HEK293T (cell line): ENCODE measurements at regions not wholly inside any gene's neighbourhood (a gene's known extent, or its start where the extent isn't known, plus 50 kb on each side); places are given as distances from the start of the nearest gene placed in this dataset.
A peak's percentile ranks its signal among the peaks of the same experiment; 100 is the strongest.

Experiments
- BHLHE40 ChIP-seq: fragments of 450-650 bp; IDR thresholded peaks from 2 replicates; pipeline ENCODE4 v1.6.1; 2016; ENCODE audit warnings: mild to moderate bottlenecking, moderate library complexity, borderline replicate concordance
- CTBP1 ChIP-seq: fragments of 450-650 bp; IDR thresholded peaks from 2 replicates; pipeline ENCODE4 v1.6.1; 2016; ENCODE audit warnings: borderline replicate concordance
- ELF4 ChIP-seq: fragments of 450-650 bp; IDR thresholded peaks from 2 replicates; pipeline ENCODE4 v1.6.1; 2017; ENCODE audit warnings: antibody characterized with exemption
- FOXA1 ChIP-seq: fragments of 450-650 bp; IDR thresholded peaks from 2 replicates; pipeline ENCODE4 v1.6.1; 2016; ENCODE audit warnings: mild to moderate bottlenecking
- FOXK2 ChIP-seq: fragments of 450-650 bp; IDR thresholded peaks from 2 replicates; pipeline ENCODE4 v1.6.1; 2016; ENCODE audit warnings: mild to moderate bottlenecking
- FOXM1 ChIP-seq: fragments of 450-650 bp; IDR thresholded peaks from 2 replicates; pipeline ENCODE4 v1.6.1; 2017; ENCODE audit warnings: mild to moderate bottlenecking, borderline replicate concordance
- HDGF ChIP-seq: fragments of 450-650 bp; IDR thresholded peaks from 2 replicates; pipeline ENCODE4 v1.6.1; 2017; ENCODE audit warnings: antibody characterized with exemption, borderline replicate concordance
- L3MBTL2 ChIP-seq: fragments of 450-650 bp; conservative IDR thresholded peaks from 2 replicates; pipeline ENCODE4 v1.6.1; 2016; ENCODE audit warnings: mild to moderate bottlenecking
- LEF1 ChIP-seq: fragments of 450-650 bp; IDR thresholded peaks from 2 replicates; pipeline ENCODE4 v1.6.1; 2017; ENCODE audit warnings: mild to moderate bottlenecking, borderline replicate concordance
- SP1 ChIP-seq: fragments of 450-650 bp; IDR thresholded peaks from 2 replicates; pipeline ENCODE4 v1.6.1; 2017
- SUZ12 ChIP-seq: fragments of 450-650 bp; IDR thresholded peaks from 2 replicates; pipeline ENCODE4 v1.6.1; 2016; ENCODE audit warnings: mild to moderate bottlenecking
- TARDBP ChIP-seq: fragments of 450-650 bp; IDR thresholded peaks from 2 replicates; pipeline ENCODE4 v1.6.1; 2016
- TF ChIP-seq, protein P1 (sequence below): fragments of 450-650 bp; IDR thresholded peaks from 2 replicates; pipeline ENCODE4 v1.6.1; 2016

DNA sequence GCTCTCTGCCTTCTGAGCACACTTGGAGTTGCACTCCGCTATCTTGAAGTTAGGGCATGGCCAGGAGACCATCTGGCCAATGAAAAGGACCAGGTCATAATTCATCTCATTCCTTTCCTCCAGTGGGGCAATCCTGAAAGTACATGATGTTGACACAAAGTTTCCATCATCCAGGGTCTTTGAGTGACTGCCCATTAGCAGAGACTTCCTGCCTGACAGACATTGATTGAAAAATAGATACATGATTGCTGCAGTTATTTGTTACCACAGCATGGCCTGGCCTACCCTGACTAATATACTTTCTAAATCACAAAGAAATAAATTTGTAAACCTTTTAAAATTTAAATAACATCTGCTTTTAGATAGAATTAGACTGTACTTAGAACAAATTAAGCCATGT is 50.0 kb upstream of the SCG2 start:
- TF ChIP-seq BHLHE40 (no peak), FOXM1 (no peak), HDGF (no peak), SP1 (no peak), FOXK2 (no peak), TARDBP (no peak), L3MBTL2 (no peak), FOXA1 (no peak), CTBP1 (no peak), ELF4 (no peak), LEF1 (no peak), SUZ12 (no peak)
- TF ChIP-seq, protein P1, sequence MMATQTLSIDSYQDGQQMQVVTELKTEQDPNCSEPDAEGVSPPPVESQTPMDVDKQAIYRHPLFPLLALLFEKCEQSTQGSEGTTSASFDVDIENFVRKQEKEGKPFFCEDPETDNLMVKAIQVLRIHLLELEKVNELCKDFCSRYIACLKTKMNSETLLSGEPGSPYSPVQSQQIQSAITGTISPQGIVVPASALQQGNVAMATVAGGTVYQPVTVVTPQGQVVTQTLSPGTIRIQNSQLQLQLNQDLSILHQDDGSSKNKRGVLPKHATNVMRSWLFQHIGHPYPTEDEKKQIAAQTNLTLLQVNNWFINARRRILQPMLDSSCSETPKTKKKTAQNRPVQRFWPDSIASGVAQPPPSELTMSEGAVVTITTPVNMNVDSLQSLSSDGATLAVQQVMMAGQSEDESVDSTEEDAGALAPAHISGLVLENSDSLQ, result peak; percentile 27; the same call in 1 of the 2 replicates
